ENCODE measurements at regions not wholly inside any gene's neighbourhood (a gene's known extent, or its start where the extent isn't known, plus 50 kb on each side); places are given as distances from the start of the nearest gene placed in this dataset.

- no peak for TF ChIP-seq CTCF (conservative IDR thresholded peaks at IDR 0.05; ENCODE audit: control insufficient read depth, insufficient read depth, low read depth, low read length)
- H3K4me3 ChIP-seq (ENCODE audit: control insufficient read depth, low read depth, low read length), result no peak overlapping the region
- peak; percentile 51 for DNase-seq (ENCODE audit: low read depth)
Observed at GRCh38 chr14:96676166-96676565, 121.0 kb upstream of the VRK1 start.

GRCh38 chr14:96681829-96682228 lies 115.4 kb upstream of the VRK1 start:
- peak; percentile 64 for DNase-seq (ENCODE audit: low read depth)
- no peak for TF ChIP-seq CTCF (conservative IDR thresholded peaks at IDR 0.05; ENCODE audit: control insufficient read depth, insufficient read depth, low read depth, low read length)
- no peak overlapping the region for H3K4me3 ChIP-seq (ENCODE audit: control insufficient read depth, low read depth, low read length)

- TF ChIP-seq CTCF (conservative IDR thresholded peaks at IDR 0.05; ENCODE audit: control insufficient read depth, insufficient read depth, low read depth, low read length), result no peak
- no peak overlapping the region for H3K4me3 ChIP-seq (ENCODE audit: control insufficient read depth, low read depth, low read length)
- DNase-seq (ENCODE audit: low read depth), result no peak
Observed at GRCh38 chr14:96682401-96682800, 114.8 kb upstream of the VRK1 start.

DNA sequence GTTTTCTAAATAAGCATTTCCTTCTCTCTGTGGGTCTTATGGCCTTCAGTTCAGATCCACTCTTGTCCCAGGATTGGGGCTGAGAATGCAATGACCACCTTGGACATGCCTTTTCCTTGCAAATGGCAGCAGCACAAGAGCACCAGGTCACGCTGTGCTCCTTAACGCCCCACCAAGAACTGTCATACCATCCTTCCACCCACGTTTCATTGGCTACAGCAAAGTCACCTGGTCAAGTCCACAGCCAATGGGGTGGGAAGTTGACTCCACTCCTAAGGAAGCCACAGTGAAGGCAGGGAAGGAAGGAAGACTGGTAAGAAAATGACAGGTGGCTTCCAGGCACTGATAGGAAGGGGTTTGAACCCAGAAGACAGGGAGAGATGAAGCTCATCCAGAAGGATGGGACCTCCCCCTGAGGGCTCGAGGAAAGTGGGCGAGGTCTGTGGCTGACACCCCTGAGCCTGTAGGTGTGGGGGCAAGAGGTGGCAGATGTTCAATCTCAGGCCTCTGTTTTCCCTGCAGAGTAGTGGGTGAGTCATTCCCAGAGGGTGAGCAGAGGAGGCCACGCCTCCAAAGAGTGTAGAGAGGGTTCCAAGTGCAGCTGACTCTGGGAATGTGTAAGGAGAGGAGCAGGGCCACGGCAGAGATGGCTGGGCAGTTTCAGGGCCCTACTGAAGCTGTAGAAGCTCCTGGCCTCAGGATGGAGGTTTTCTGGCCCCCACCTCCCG lies 113.5 kb upstream of the VRK1 start:
- no peak for TF ChIP-seq CTCF (conservative IDR thresholded peaks at IDR 0.05; ENCODE audit: control insufficient read depth, insufficient read depth, low read depth, low read length)
- peak; percentile 8 for DNase-seq (ENCODE audit: low read depth)
- no peak overlapping the region for H3K4me3 ChIP-seq (ENCODE audit: control insufficient read depth, low read depth, low read length)

DNA sequence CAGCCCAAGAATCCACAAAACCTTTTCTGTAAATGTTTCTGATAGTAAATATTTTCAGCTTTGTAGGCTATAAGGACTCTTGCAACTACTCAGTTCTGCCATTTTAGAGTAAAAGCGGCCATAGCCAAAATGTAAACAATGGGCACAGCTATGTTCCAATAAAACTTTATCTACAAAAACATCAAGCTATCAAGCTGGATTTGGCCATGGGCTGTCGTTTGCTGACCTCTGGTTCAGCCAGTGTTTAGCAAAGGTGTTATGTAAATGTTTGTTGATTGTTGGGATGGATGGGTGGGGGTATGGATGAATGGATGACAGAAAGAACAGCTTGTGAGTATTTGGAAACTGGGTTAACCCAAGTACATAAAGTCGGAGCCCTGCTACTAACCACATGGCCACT lies 111.1 kb upstream of the VRK1 start:
- no peak for TF ChIP-seq CTCF (conservative IDR thresholded peaks at IDR 0.05; ENCODE audit: control insufficient read depth, insufficient read depth, low read depth, low read length)
- DNase-seq (ENCODE audit: low read depth), result no peak
- H3K4me3 ChIP-seq (ENCODE audit: control insufficient read depth, low read depth, low read length), result no peak overlapping the region

GRCh38 chr14:96688629-96689028 lies 108.6 kb upstream of the VRK1 start:
- no peak for TF ChIP-seq CTCF (conservative IDR thresholded peaks at IDR 0.05; ENCODE audit: control insufficient read depth, insufficient read depth, low read depth, low read length)
- H3K4me3 ChIP-seq (ENCODE audit: control insufficient read depth, low read depth, low read length), result no peak overlapping the region
- DNase-seq (ENCODE audit: low read depth), result no peak
